ENCODE measurements at regions not wholly inside any gene's neighbourhood (a gene's known extent, or its start where the extent isn't known, plus 50 kb on each side); places are given as distances from the start of the nearest gene placed in this dataset.
"Not testable (repeated sequence)": the region's sequence is repeated elsewhere in the genome, so short reads cannot be mapped to it uniquely, and the experiment has no call there.

GRCh38 chr1:168834225-168834872 lies 105.3 kb upstream of the DPT start:
- TF ChIP-seq CTCF (IDR thresholded peaks at IDR 0.05; ENCODE audit: borderline replicate concordance, extremely low read depth, insufficient read depth), result no peak
- intact Hi-C loops (cut with DNase I), result no loop called here
- FAIRE-seq (no peak), DNase-seq (peak in 2 of 5 donors; percentile 71 to 80)
- H3K4me3 ChIP-seq (ENCODE audit: low read length in 3 of 3), result no peak overlapping the region
- H3K36me3 ChIP-seq (ENCODE audit: control insufficient read depth in 2 of 3, insufficient read depth in 3 of 3, low read length in 3 of 3), result no peaks in the 10 kb centered on the region
- H3K9me3 ChIP-seq (ENCODE audit: control insufficient read depth in 2 of 3, insufficient read depth in 1 of 3, low read length in 3 of 3), result no peaks in the 10 kb centered on the region
- H3K27ac ChIP-seq (ENCODE audit: low read depth in 2 of 2, low read length in 2 of 2), result peak overlapping the region; percentile 73 to 86
- H3K9ac ChIP-seq (ENCODE audit: low read length in 3 of 3), result peak overlapping the region in 1 of 3 donors; percentile 14
- peaks cover 0 to 15% (median 9%) of the 10 kb centered on the region in 3 donors for H3K4me1 ChIP-seq (ENCODE audit: control insufficient read depth in 2 of 3, insufficient read depth in 2 of 3, low read depth in 1 of 3, low read length in 3 of 3)
- no peaks in the 10 kb centered on the region for H3K27me3 ChIP-seq (ENCODE audit: control insufficient read depth, insufficient read depth, low read length)

- H3K36me3 ChIP-seq (ENCODE audit: control insufficient read depth in 2 of 3, insufficient read depth in 3 of 3, low read length in 3 of 3), result no peaks in the 10 kb centered on the region
- H3K9ac ChIP-seq (ENCODE audit: low read length in 3 of 3), result no peak overlapping the region
- no peak overlapping the region for H3K4me3 ChIP-seq (ENCODE audit: low read length in 3 of 3)
- no peaks in the 10 kb centered on the region for H3K9me3 ChIP-seq (ENCODE audit: control insufficient read depth in 2 of 3, insufficient read depth in 1 of 3, low read length in 3 of 3)
- DNase-seq (no peak), FAIRE-seq (no peak)
- H3K4me1 ChIP-seq (ENCODE audit: control insufficient read depth in 2 of 3, insufficient read depth in 2 of 3, low read depth in 1 of 3, low read length in 3 of 3), result peaks cover 0 to 15% (median 9%) of the 10 kb centered on the region in 3 donors
- peak overlapping the region in 1 of 2 donors; percentile 32 for H3K27ac ChIP-seq (ENCODE audit: low read depth in 2 of 2, low read length in 2 of 2)
- intact Hi-C loops (cut with DNase I), result no loop called here
- no peaks in the 10 kb centered on the region for H3K27me3 ChIP-seq (ENCODE audit: control insufficient read depth, insufficient read depth, low read length)
- TF ChIP-seq CTCF (IDR thresholded peaks at IDR 0.05; ENCODE audit: borderline replicate concordance, extremely low read depth, insufficient read depth), result no peak
Measured at GRCh38 chr1:168835176-168835575, 106.2 kb upstream of the DPT start.

GRCh38 chr1:168835791-168836190 lies 106.8 kb upstream of the DPT start:
- Histone ChIP-seq H3K9me3 (ENCODE audit: control insufficient read depth in 2 of 3, insufficient read depth in 1 of 3, low read length in 3 of 3) (no peaks in the 10 kb centered on the region), H3K4me1 (ENCODE audit: control insufficient read depth in 2 of 3, insufficient read depth in 2 of 3, low read depth in 1 of 3, low read length in 3 of 3) (peaks cover 0 to 15% (median 9%) of the 10 kb centered on the region in 3 donors), H3K4me3 (ENCODE audit: low read length in 3 of 3) (no peak overlapping the region), H3K9ac (ENCODE audit: low read length in 3 of 3) (no peak overlapping the region), H3K27ac (ENCODE audit: low read depth in 2 of 2, low read length in 2 of 2) (peak overlapping the region in 1 of 2 donors; percentile 15), H3K27me3 (ENCODE audit: control insufficient read depth, insufficient read depth, low read length) (no peaks in the 10 kb centered on the region), H3K36me3 (ENCODE audit: control insufficient read depth in 2 of 3, insufficient read depth in 3 of 3, low read length in 3 of 3) (no peaks in the 10 kb centered on the region)
- no peak for FAIRE-seq
- intact Hi-C loops (cut with DNase I), result no loop called here
- no peak for DNase-seq
- no peak for TF ChIP-seq CTCF (IDR thresholded peaks at IDR 0.05; ENCODE audit: borderline replicate concordance, extremely low read depth, insufficient read depth)

- no peak for TF ChIP-seq CTCF (IDR thresholded peaks at IDR 0.05; ENCODE audit: borderline replicate concordance, extremely low read depth, insufficient read depth)
Measured at GRCh38 chr1:168836469-168836868, 107.5 kb upstream of the DPT start.

GRCh38 chr1:168837230-168837629 lies 108.2 kb upstream of the DPT start:
- H3K9ac ChIP-seq (ENCODE audit: low read length in 3 of 3); FAIRE-seq: not testable (repeated sequence)

More at GRCh38 chr1:168836469-168836868, 107.5 kb upstream of the DPT start:
- Histone ChIP-seq H3K9ac (ENCODE audit: low read length in 3 of 3) (no peak overlapping the region), H3K9me3 (ENCODE audit: control insufficient read depth in 2 of 3, insufficient read depth in 1 of 3, low read length in 3 of 3) (no peaks in the 10 kb centered on the region), H3K27me3 (ENCODE audit: control insufficient read depth, insufficient read depth, low read length) (no peaks in the 10 kb centered on the region), H3K4me1 (ENCODE audit: control insufficient read depth in 2 of 3, insufficient read depth in 2 of 3, low read depth in 1 of 3, low read length in 3 of 3) (peaks cover 0 to 15% (median 9%) of the 10 kb centered on the region in 3 donors), H3K4me3 (ENCODE audit: low read length in 3 of 3) (no peak overlapping the region), H3K27ac (ENCODE audit: low read depth in 2 of 2, low read length in 2 of 2) (no peak overlapping the region), H3K36me3 (ENCODE audit: control insufficient read depth in 2 of 3, insufficient read depth in 3 of 3, low read length in 3 of 3) (no peaks in the 10 kb centered on the region)
- no peak for DNase-seq
- intact Hi-C loops (cut with DNase I), result no loop called here
- no peak for FAIRE-seq

More at GRCh38 chr1:168837230-168837629, 108.2 kb upstream of the DPT start:
- H3K9me3 ChIP-seq (ENCODE audit: control insufficient read depth in 2 of 3, insufficient read depth in 1 of 3, low read length in 3 of 3); H3K27me3 ChIP-seq (ENCODE audit: control insufficient read depth, insufficient read depth, low read length); H3K27ac ChIP-seq (ENCODE audit: low read depth in 2 of 2, low read length in 2 of 2); H3K36me3 ChIP-seq (ENCODE audit: control insufficient read depth in 2 of 3, insufficient read depth in 3 of 3, low read length in 3 of 3); H3K4me3 ChIP-seq (ENCODE audit: low read length in 3 of 3); intact Hi-C loops (cut with DNase I): not testable (repeated sequence)
- H3K4me1 ChIP-seq (ENCODE audit: control insufficient read depth in 2 of 3, insufficient read depth in 2 of 3, low read depth in 1 of 3, low read length in 3 of 3), result peaks cover 0 to 15% (median 9%) of the 10 kb centered on the region in 3 donors
- peak in 1 of 5 donors; percentile 45 for DNase-seq

Measured in kidney (tissue), 13 donors.